ENCODE measurements at regions not wholly inside any gene's neighbourhood (a gene's known extent, or its start where the extent isn't known, plus 50 kb on each side); places are given as distances from the start of the nearest gene placed in this dataset.

- DNase-seq (ENCODE audit: low read depth, low spot score) (no peak), ATAC-seq (no peak)
- Histone ChIP-seq H4K20me1 (ENCODE audit: insufficient read depth) (no peaks in the 10 kb centered on the region), H3K27me3 (ENCODE audit: insufficient read depth, low read length) (no peaks in the 10 kb centered on the region), H3K9me2 (ENCODE audit: insufficient read depth) (no peaks in the 10 kb centered on the region), H2AFZ (ENCODE audit: low read depth, low read length, poor library complexity, severe bottlenecking) (no peak overlapping the region), H3K79me2 (ENCODE audit: insufficient read depth, low read length) (no peaks in the 10 kb centered on the region), H3K36me3 (ENCODE audit: control insufficient read depth in 1 of 2, insufficient read depth in 2 of 2, low read length in 2 of 2) (no peaks in the 10 kb centered on the region), H3K9ac (ENCODE audit: low read length) (no peak overlapping the region), H3K4me2 (ENCODE audit: low read length) (no peak overlapping the region), H3K4me1 (ENCODE audit: control insufficient read depth in 1 of 2, insufficient read depth in 2 of 2, low read length in 2 of 2) (no peaks in the 10 kb centered on the region), H3K9me3 (ENCODE audit: control insufficient read depth in 1 of 2, insufficient read depth in 1 of 2, low read depth in 1 of 2, low read length in 2 of 2) (peaks cover 12 to 31% of the 10 kb centered on the region in 2 experiments; a peak in 2 of 4 replicates), H3K27ac (ENCODE audit: low read depth, low read length) (no peak overlapping the region), H3K4me3 (replicated peaks in 1 of 2; ENCODE audit: low read depth in 1 of 2, low read length in 2 of 2) (no peak overlapping the region)
- intact Hi-C loops (cut with micrococcal nuclease): no loop called here
- CTCF ChIA-PET: no interaction called here
- no peak for TF ChIP-seq ZBTB33 (IDR thresholded peaks at IDR 0.05; ENCODE audit: extremely low read depth, insufficient replicate concordance, low read length)
- no peak for TF ChIP-seq POLR2AphosphoS5 (IDR thresholded peaks at IDR 0.05; ENCODE audit: low read depth, low read length)
- no peak for TF ChIP-seq EGR1 (IDR thresholded peaks at IDR 0.05; ENCODE audit: low read depth)
- no peak for TF ChIP-seq ATF3 (IDR thresholded peaks at IDR 0.05)
- no peak for TF ChIP-seq ZNF274 (IDR thresholded peaks at IDR 0.05; ENCODE audit: low read depth, low read length)
- TF ChIP-seq CBX3 (IDR thresholded peaks at IDR 0.05; ENCODE audit: low read depth): no peak
- TF ChIP-seq CEBPB (IDR thresholded peaks at IDR 0.05; ENCODE audit: low read depth): no peak
- TF ChIP-seq SIN3A (IDR thresholded peaks at IDR 0.05; ENCODE audit: low read depth): no peak
- no peak for TF ChIP-seq YY1 (IDR thresholded peaks at IDR 0.05; ENCODE audit: extremely low read depth, insufficient replicate concordance, low read depth, low read length)
- no peak for TF ChIP-seq JUND (IDR thresholded peaks at IDR 0.05)
- no peak for TF ChIP-seq EZH2phosphoT487 (IDR thresholded peaks at IDR 0.05; ENCODE audit: borderline replicate concordance)
- TF ChIP-seq REST (IDR thresholded peaks at IDR 0.05; ENCODE audit: low read depth): no peak
- no TSS peak for BruUV-seq (replicated peaks)
- RAD21 ChIA-PET (ENCODE audit: low non-redundant PET in 1 of 2, low total read pairs in 2 of 2, uncharacterized antibody in 2 of 2, unreplicated experiment in 2 of 2): no interaction called here
- POLR2A ChIA-PET: no interaction called here
These were observed 252.0 kb upstream of the SOX11 start for GRCh38 chr2:5440174-5440573.
